ENCODE measurements at regions not wholly inside any gene's neighbourhood (a gene's known extent, or its start where the extent isn't known, plus 50 kb on each side); places are given as distances from the start of the nearest gene placed in this dataset.

- H3K27ac Mint-ChIP-seq = no peak overlapping the region
- ATAC-seq = no peak
- H3K9me3 Mint-ChIP-seq = peaks cover 8% of the 10 kb centered on the region
- H3K36me3 Mint-ChIP-seq = peaks cover 3% of the 10 kb centered on the region
- peaks cover 13% of the 10 kb centered on the region for H3K4me1 Mint-ChIP-seq
- no peak for TF ChIP-seq GRHL2 (CRISPR knock-in tag; IDR thresholded peaks at IDR 0.05; ENCODE audit: insufficient replicate concordance, severe bottlenecking)
- TF ChIP-seq HMGXB4 (CRISPR knock-in tag; IDR thresholded peaks at IDR 0.05) = no peak
- no peak for TF ChIP-seq TEAD4 (CRISPR knock-in tag; IDR thresholded peaks at IDR 0.05)
- ChIA-PET POLR2A (no interaction called here), CTCF (no interaction called here)
- H3K4me3 Mint-ChIP-seq = no peak overlapping the region
- DNase-seq (ENCODE audit: low spot score) = no peak
- H3K27me3 Mint-ChIP-seq (ENCODE audit: low read depth) = no peaks in the 10 kb centered on the region
Observed at GRCh38 chr3:177527182-177527581, 329.9 kb upstream of the TBL1XR1 start.

DNA sequence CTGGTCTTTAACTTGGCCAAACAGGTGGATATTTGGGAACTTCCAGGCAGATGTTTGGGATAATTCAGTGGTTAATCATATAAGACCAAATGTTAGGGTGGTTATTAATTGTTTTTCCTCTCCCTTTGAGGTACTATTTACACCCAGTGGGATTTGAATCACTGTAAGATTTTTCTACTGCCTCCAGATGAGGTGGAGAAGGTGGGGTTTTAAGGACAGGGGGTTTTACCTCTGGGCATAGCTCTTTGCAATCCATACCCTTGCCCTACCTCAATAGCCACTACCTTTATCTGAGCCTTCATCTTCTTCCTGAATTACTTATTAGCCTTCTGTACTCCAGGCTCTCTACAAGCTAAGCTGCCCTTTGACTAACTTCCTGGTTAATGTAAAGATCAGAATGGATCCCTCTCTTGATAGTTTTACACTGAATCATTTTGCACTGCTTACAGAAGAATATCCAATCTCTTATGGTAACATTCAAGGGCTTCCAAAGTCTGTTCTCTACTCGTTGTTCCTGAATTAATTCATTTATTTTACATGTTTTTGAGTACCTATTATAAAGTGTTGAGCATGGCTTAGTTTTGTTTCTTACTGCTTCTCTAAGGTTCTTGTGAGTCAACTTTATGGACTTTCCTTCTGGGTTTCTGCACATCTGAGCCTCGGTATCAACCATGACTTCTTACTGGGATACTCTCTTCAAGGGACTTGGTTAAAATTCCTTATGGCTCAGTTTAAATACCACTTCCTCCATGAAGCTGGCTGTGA, 331.2 kb upstream of the TBL1XR1 start:
- H3K27me3 Mint-ChIP-seq (ENCODE audit: low read depth) = no peaks in the 10 kb centered on the region

More for the DNA sequence above, 331.2 kb upstream of the TBL1XR1 start:
- H3K27ac Mint-ChIP-seq = no peak overlapping the region
- POLR2A ChIA-PET = no interaction called here
- CTCF ChIA-PET = no interaction called here
- TF ChIP-seq, protein P1, sequence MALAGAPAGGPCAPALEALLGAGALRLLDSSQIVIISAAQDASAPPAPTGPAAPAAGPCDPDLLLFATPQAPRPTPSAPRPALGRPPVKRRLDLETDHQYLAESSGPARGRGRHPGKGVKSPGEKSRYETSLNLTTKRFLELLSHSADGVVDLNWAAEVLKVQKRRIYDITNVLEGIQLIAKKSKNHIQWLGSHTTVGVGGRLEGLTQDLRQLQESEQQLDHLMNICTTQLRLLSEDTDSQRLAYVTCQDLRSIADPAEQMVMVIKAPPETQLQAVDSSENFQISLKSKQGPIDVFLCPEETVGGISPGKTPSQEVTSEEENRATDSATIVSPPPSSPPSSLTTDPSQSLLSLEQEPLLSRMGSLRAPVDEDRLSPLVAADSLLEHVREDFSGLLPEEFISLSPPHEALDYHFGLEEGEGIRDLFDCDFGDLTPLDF (CRISPR knock-in tag; IDR thresholded peaks at IDR 0.05) = no peak
- TF ChIP-seq FOXJ3 (CRISPR knock-in tag; IDR thresholded peaks at IDR 0.05; ENCODE audit: borderline replicate concordance) = no peak
- no peak for TF ChIP-seq PRRX2 (CRISPR knock-in tag; IDR thresholded peaks at IDR 0.05)
- no peak for TF ChIP-seq HMGA2 (CRISPR knock-in tag; IDR thresholded peaks at IDR 0.05)
- TF ChIP-seq, protein P2, sequence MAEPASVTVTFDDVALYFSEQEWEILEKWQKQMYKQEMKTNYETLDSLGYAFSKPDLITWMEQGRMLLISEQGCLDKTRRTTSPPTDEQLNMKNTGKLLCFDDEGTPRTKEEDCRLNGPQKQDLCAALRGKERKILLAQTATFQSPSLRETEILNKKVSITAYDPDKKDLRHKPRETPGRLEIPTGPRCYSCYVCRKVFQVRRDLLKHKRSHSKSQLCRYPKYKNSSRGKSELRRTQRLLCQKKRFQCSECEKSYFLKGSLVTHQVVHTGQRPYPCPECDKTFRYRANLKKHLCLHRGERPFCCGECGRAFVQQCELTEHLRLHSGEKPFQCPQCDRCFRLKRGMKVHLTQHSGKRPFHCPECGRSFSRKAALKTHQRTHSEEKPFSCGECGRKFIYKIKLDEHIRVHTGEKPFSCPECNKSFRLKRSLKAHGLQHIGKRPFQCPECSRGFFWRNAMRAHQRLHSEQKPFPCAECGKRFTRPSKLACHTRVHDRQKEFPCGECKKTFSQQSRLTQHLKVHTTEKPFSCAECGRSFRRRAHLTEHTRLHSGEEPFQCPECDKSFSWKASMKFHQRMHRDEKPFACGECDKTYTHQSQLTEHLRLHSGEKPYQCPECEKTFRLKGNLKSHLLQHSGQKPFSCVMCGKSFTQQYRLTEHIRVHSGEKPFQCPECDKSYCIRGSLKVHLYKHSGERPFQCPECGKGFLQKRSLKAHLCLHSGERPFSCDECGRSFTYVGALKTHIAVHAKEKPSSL (CRISPR knock-in tag; conservative IDR thresholded peaks at IDR 0.05) = no peak
- TF ChIP-seq JUN (CRISPR knock-in tag; IDR thresholded peaks at IDR 0.05) = no peak
- no peak for TF ChIP-seq ZNF671 (CRISPR knock-in tag; IDR thresholded peaks at IDR 0.05)
- no peak for TF ChIP-seq ESRRA (CRISPR knock-in tag; IDR thresholded peaks at IDR 0.05; ENCODE audit: borderline replicate concordance)
- no peak for TF ChIP-seq TCF7 (CRISPR knock-in tag; IDR thresholded peaks at IDR 0.05; ENCODE audit: low read depth)
- TF ChIP-seq, protein P3, sequence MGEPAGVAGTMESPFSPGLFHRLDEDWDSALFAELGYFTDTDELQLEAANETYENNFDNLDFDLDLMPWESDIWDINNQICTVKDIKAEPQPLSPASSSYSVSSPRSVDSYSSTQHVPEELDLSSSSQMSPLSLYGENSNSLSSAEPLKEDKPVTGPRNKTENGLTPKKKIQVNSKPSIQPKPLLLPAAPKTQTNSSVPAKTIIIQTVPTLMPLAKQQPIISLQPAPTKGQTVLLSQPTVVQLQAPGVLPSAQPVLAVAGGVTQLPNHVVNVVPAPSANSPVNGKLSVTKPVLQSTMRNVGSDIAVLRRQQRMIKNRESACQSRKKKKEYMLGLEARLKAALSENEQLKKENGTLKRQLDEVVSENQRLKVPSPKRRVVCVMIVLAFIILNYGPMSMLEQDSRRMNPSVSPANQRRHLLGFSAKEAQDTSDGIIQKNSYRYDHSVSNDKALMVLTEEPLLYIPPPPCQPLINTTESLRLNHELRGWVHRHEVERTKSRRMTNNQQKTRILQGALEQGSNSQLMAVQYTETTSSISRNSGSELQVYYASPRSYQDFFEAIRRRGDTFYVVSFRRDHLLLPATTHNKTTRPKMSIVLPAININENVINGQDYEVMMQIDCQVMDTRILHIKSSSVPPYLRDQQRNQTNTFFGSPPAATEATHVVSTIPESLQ (CRISPR knock-in tag; IDR thresholded peaks at IDR 0.05) = no peak
- TF ChIP-seq MXD4 (CRISPR knock-in tag; IDR thresholded peaks at IDR 0.05; ENCODE audit: borderline replicate concordance) = no peak
- TF ChIP-seq NFATC4 (CRISPR knock-in tag; IDR thresholded peaks at IDR 0.05) = no peak
- no peak for TF ChIP-seq FOXK1 (CRISPR knock-in tag; IDR thresholded peaks at IDR 0.05)
- no peak for TF ChIP-seq CREM (CRISPR knock-in tag; IDR thresholded peaks at IDR 0.05)
- TF ChIP-seq, protein P4, sequence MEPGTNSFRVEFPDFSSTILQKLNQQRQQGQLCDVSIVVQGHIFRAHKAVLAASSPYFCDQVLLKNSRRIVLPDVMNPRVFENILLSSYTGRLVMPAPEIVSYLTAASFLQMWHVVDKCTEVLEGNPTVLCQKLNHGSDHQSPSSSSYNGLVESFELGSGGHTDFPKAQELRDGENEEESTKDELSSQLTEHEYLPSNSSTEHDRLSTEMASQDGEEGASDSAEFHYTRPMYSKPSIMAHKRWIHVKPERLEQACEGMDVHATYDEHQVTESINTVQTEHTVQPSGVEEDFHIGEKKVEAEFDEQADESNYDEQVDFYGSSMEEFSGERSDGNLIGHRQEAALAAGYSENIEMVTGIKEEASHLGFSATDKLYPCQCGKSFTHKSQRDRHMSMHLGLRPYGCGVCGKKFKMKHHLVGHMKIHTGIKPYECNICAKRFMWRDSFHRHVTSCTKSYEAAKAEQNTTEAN (CRISPR knock-in tag; IDR thresholded peaks at IDR 0.05) = no peak
- TF ChIP-seq SP1 (CRISPR knock-in tag; conservative IDR thresholded peaks at IDR 0.05) = no peak
- ATAC-seq = no peak
- no peak for DNase-seq (ENCODE audit: low spot score)
- H3K4me1 Mint-ChIP-seq = peaks cover 11% of the 10 kb centered on the region
- H3K4me3 Mint-ChIP-seq = no peak overlapping the region
- H3K36me3 Mint-ChIP-seq = peaks cover 3% of the 10 kb centered on the region
- H3K9me3 Mint-ChIP-seq = peaks cover 8% of the 10 kb centered on the region
